NCI-H2227 (cell line): ENCODE measurements at regions not wholly inside any gene's neighbourhood (a gene's known extent, or its start where the extent isn't known, plus 50 kb on each side); places are given as distances from the start of the nearest gene placed in this dataset.

ENCODE experiments used
- DNase-seq: peaks from one replicate; lab custom pipeline; 2025; ENCODE audit not compliant: unreplicated experiment; lab: John Stamatoyannopoulos, UW

GRCh38 chr6:40645043-40645442 is 57.9 kb upstream of the LRFN2 start:
- no peak for DNase-seq

DNA sequence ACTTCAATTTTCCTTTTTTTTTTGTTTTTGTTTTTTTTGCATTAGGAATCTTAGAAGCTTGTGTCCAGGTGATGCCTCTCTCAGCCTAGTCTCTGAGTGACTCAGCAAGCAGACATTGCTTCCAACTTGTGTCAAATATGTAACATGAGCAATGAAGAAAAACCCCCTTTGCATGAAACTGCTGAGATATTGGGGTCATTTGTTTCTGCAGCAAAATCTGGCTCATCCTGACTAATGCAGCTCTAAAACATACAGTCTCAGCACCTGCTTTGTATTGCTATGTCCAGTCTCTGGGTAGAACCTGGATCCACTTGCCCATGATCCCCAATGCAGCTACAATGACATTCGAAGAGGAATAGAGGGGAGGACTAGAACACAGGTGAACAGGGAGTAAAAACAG is 55.7 kb upstream of the LRFN2 start:
- DNase-seq = no peak

DNA sequence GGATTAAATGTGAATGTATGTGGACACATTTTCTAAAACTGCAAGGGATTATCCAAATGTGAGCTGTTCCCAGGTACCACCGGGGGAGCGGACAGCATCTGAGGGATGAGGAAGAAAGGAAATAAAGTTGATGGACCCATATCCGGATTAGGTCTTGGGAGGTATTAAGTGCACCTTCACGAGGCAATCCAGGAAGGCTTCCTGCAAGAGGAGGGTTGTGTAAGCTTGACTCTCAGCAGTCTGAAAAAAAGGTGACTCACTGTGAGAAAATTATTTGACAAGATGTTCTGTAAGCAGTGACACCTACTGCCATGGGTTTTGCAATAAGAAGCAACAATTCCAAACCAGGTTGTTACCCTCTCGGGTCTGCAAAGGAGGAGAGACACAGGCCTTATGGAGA is 55.0 kb upstream of the LRFN2 start:
- DNase-seq = no peak

GRCh38 chr6:40640599-40641227 is 53.5 kb upstream of the LRFN2 start:
- peak; percentile 58 for DNase-seq
